AG04450 (cell line): ENCODE measurements at regions not wholly inside any gene's neighbourhood (a gene's known extent, or its start where the extent isn't known, plus 50 kb on each side); places are given as distances from the start of the nearest gene placed in this dataset.

Source experiments
- CTCF ChIA-PET: fragments of 300-600, 350-600 bp; formaldehyde crosslinking; extraction: SDS; loops from one replicate; lab custom pipeline; 2022; ENCODE audit warnings: antibody characterized with exemption, inconsistent platforms; lab: Charles Lee
- POLR2A ChIA-PET: fragments of 350-600 bp; formaldehyde crosslinking; extraction: SDS; loops from one replicate; lab custom pipeline; 2021; ENCODE audit warnings: antibody characterized with exemption, inconsistent platforms; lab: Yijun Ruan, JAX
- DNase-seq: peaks from one replicate; pipeline ENCODE4 v3.0.0-alpha.2; 2011; ENCODE audit warnings: low read depth, low spot score
- H3K27ac ChIP-seq: one replicate; pipeline ENCODE4 v1.5.1; 2012; ENCODE audit warnings: low read depth, low read length, control low read depth
- H3K27me3 ChIP-seq: one replicate; pipeline ENCODE4 v1.6.0; 2012; ENCODE audit warnings: low read length; ENCODE audit not compliant: control insufficient read depth, insufficient read depth
- H3K4me3 ChIP-seq: 2 replicates; pipeline ENCODE4 v1.5.1; 2011; ENCODE audit warnings: mild to moderate bottlenecking, low read depth, low read length, control low read depth
- H3K9me3 ChIP-seq: 2 replicates; pipeline ENCODE4 v1.5.1; 2012; ENCODE audit warnings: low read length; ENCODE audit not compliant: control insufficient read depth, insufficient read depth
- CTCF ChIP-seq: IDR thresholded peaks from 2 replicates; pipeline ENCODE4 v1.5.1; 2011; ENCODE audit warnings: low read depth, low read length, control low read depth, inconsistent platforms

- no peak for TF ChIP-seq CTCF
- CTCF ChIA-PET, result no interaction called here
- POLR2A ChIA-PET, result no interaction called here
- no peak for DNase-seq
- Histone ChIP-seq H3K4me3 (no peak overlapping the region), H3K27me3 (no peaks in the 10 kb centered on the region), H3K27ac (no peak overlapping the region), H3K9me3 (no peaks in the 10 kb centered on the region)
These were observed 543.9 kb downstream of the TLE1 start for GRCh38 chr9:81145331-81145963.

- POLR2A ChIA-PET, result interaction anchor here (0.6 kb wide), 1 partner anchor 1009 kb away, joined by 5 read pairs; no protein-coding TSS in a partner anchor
- Histone ChIP-seq H3K4me3 (no peak overlapping the region), H3K27me3 (no peaks in the 10 kb centered on the region), H3K27ac (no peak overlapping the region), H3K9me3 (no peaks in the 10 kb centered on the region)
- CTCF ChIA-PET, result no interaction called here
- no peak for DNase-seq
- no peak for TF ChIP-seq CTCF
These were observed 547.4 kb downstream of the TLE1 start for GRCh38 chr9:81141961-81142360.

- POLR2A ChIA-PET, result no interaction called here
- H3K27ac ChIP-seq, result no peak overlapping the region
- no peak overlapping the region for H3K4me3 ChIP-seq
- TF ChIP-seq CTCF, result no peak
- H3K9me3 ChIP-seq, result no peaks in the 10 kb centered on the region; the same call in 1 of the 2 replicates
- CTCF ChIA-PET, result interaction anchor here (1.2 kb wide), 1 partner anchor 11 kb away, joined by 4 read pairs; no protein-coding TSS in a partner anchor
- no peaks in the 10 kb centered on the region for H3K27me3 ChIP-seq
- no peak for DNase-seq
These were observed 551.3 kb downstream of the TLE1 start for GRCh38 chr9:81137976-81138568.

- no peak for TF ChIP-seq CTCF
- DNase-seq, result no peak
- ChIA-PET POLR2A (no interaction called here), CTCF (interaction anchor here (1.0 kb wide), 1 partner anchor 14 kb away, joined by 3 read pairs; no protein-coding TSS in a partner anchor)
- Histone ChIP-seq H3K27ac (no peak overlapping the region), H3K4me3 (no peak overlapping the region), H3K9me3 (no peaks in the 10 kb centered on the region; the same call in 1 of the 2 replicates), H3K27me3 (no peaks in the 10 kb centered on the region)
These were observed 556.6 kb downstream of the TLE1 start for GRCh38 chr9:81132796-81133195.

- POLR2A ChIA-PET, result no interaction called here
- DNase-seq, result no peak
These were observed 557.0 kb downstream of the TLE1 start for GRCh38 chr9:81132318-81132717.

More at GRCh38 chr9:81132318-81132717, 557.0 kb downstream of the TLE1 start:
- CTCF ChIA-PET, result no interaction called here
- Histone ChIP-seq H3K27ac (no peak overlapping the region), H3K4me3 (no peak overlapping the region), H3K9me3 (no peaks in the 10 kb centered on the region; the same call in 1 of the 2 replicates), H3K27me3 (no peaks in the 10 kb centered on the region)
- no peak for TF ChIP-seq CTCF
